Caco-2 (cell line): ENCODE measurements at regions not wholly inside any gene's neighbourhood (a gene's known extent, or its start where the extent isn't known, plus 50 kb on each side); places are given as distances from the start of the nearest gene placed in this dataset.

Source experiments
- BruUV-seq: library from RNA; stranded (reverse); fragments of 400-500 nt; replicated peaks from 2 replicates; lab custom pipeline; 2021; lab: Mats Ljungman, UMichigan
- CTCF ChIA-PET: fragments of 300-600 bp; sonication (Branson Sonifier 250); formaldehyde crosslinking; loops from one replicate; lab custom pipeline; 2022; ENCODE audit warnings: antibody characterized with exemption; lab: Charles Lee
- POLR2A ChIA-PET: fragments of 300-600 bp; sonication (Branson Sonifier 250); formaldehyde crosslinking; loops from one replicate; lab custom pipeline; 2022; ENCODE audit warnings: antibody characterized with exemption; lab: Charles Lee
- DNase-seq, 2 experiments: peaks; one replicate each; pipeline versions ENCODE4 v3.0.0 to v3.0.0-alpha.2; 2020 to 2022
- H3K27me3 ChIP-seq: replicated peaks from 2 replicates; pipeline ENCODE4 v1.6.0; 2011; ENCODE audit warnings: low read length; ENCODE audit not compliant: control insufficient read depth, insufficient read depth
- H3K36me3 ChIP-seq: 2 replicates; pipeline ENCODE4 v1.5.1; 2011; ENCODE audit warnings: low read length; ENCODE audit not compliant: control insufficient read depth, insufficient read depth
- H3K4me1 ChIP-seq: fragments of 250-450 bp; sonication (Bioruptor Pico); 2 replicates; pipeline ENCODE4 v1.5.1; 2020; ENCODE audit warnings: mild to moderate bottlenecking
- H3K4me3 ChIP-seq: 2 replicates; pipeline ENCODE4 v1.5.1; 2011; ENCODE audit warnings: low read depth, mild to moderate bottlenecking, control low read depth, low read length
- H3K9me3 ChIP-seq: fragments of 250-450 bp; sonication (Bioruptor Pico); 2 replicates; pipeline ENCODE4 v1.5.1; 2020; ENCODE audit warnings: mild to moderate bottlenecking, moderate library complexity
- H3K27ac Mint-ChIP-seq: one replicate; pipeline ENCODE4 v1.8.0; 2022; ENCODE audit warnings: mixed read lengths; ENCODE audit not compliant: unreplicated experiment
- H3K27me3 Mint-ChIP-seq: one replicate; pipeline ENCODE4 v1.8.0; 2022; ENCODE audit warnings: mixed read lengths; ENCODE audit not compliant: insufficient read depth, unreplicated experiment
- H3K36me3 Mint-ChIP-seq: one replicate; pipeline ENCODE4 v1.8.0; 2022; ENCODE audit warnings: mild to moderate bottlenecking, mixed read lengths; ENCODE audit not compliant: insufficient read depth, unreplicated experiment
- H3K4me1 Mint-ChIP-seq: one replicate; pipeline ENCODE4 v1.8.0; 2022; ENCODE audit warnings: low read depth, mixed read lengths; ENCODE audit not compliant: unreplicated experiment
- H3K4me3 Mint-ChIP-seq: one replicate; pipeline ENCODE4 v1.8.0; 2022; ENCODE audit warnings: mild to moderate bottlenecking, moderate library complexity, mixed read lengths; ENCODE audit not compliant: unreplicated experiment
- H3K9me3 Mint-ChIP-seq: one replicate; pipeline ENCODE4 v1.8.0; 2022; ENCODE audit warnings: mixed read lengths; ENCODE audit not compliant: unreplicated experiment
- CTCF ChIP-seq, 2 experiments: fragments of 200-600 bp in 1 of 2; IDR thresholded peaks; 1 replicate in 1 of 2; 2 replicates in 1 of 2; pipeline versions ENCODE4 v1.5.1 to v1.8.0; 2011 to 2022; ENCODE audit warnings: antibody characterized with exemption in 1 of 2, control low read depth in 1 of 2, inconsistent platforms in 1 of 2, low read depth in 1 of 2, low read length in 1 of 2, mild to moderate bottlenecking in 1 of 2, moderate library complexity in 1 of 2; ENCODE audit not compliant: insufficient read depth in 1 of 2, severe bottlenecking in 1 of 2, unreplicated experiment in 1 of 2
- intact Hi-C: fragments of 100-400 bp; cut with micrococcal nuclease; formaldehyde crosslinking; loops from one replicate; pipeline ENCODE4 v1.10.0; 2022; ENCODE audit not compliant: unreplicated experiment

- TF ChIP-seq CTCF (IDR thresholded peaks at IDR 0.05; ENCODE audit: insufficient read depth in 1 of 2, low read depth in 1 of 2, low read length in 1 of 2, severe bottlenecking in 1 of 2, unreplicated experiment in 1 of 2), result no peak
- Mint-ChIP-seq H3K27ac (no peak overlapping the region), H3K9me3 (no peaks in the 10 kb centered on the region)
These were observed 543.0 kb downstream of the SPRY1 start for GRCh38 chr4:123939621-123940020.

GRCh38 chr4:123940604-123941003 is 544.0 kb downstream of the SPRY1 start:
- intact Hi-C loops, result no loop called here
- no peaks in the 10 kb centered on the region for H3K9me3 ChIP-seq
- Mint-ChIP-seq H3K36me3 (no peaks in the 10 kb centered on the region), H3K4me3 (no peak overlapping the region), H3K27me3 (peaks cover 2% of the 10 kb centered on the region), H3K9me3 (no peaks in the 10 kb centered on the region), H3K4me1 (no peaks in the 10 kb centered on the region), H3K27ac (no peak overlapping the region)
- no peak overlapping the region for H3K4me3 ChIP-seq
- ChIA-PET CTCF (no interaction called here), POLR2A (no interaction called here)
- no peaks in the 10 kb centered on the region for H3K27me3 ChIP-seq
- no peak for DNase-seq
- no peak for TF ChIP-seq CTCF (IDR thresholded peaks at IDR 0.05; ENCODE audit: insufficient read depth in 1 of 2, low read depth in 1 of 2, low read length in 1 of 2, severe bottlenecking in 1 of 2, unreplicated experiment in 1 of 2)
- H3K36me3 ChIP-seq, result no peaks in the 10 kb centered on the region
- BruUV-seq, result no TSS peak
- H3K4me1 ChIP-seq, result no peaks in the 10 kb centered on the region

More at GRCh38 chr4:123939621-123940020, 543.0 kb downstream of the SPRY1 start:
- Mint-ChIP-seq H3K27me3 (peaks cover 5% of the 10 kb centered on the region), H3K4me3 (no peak overlapping the region), H3K36me3 (no peaks in the 10 kb centered on the region), H3K4me1 (no peaks in the 10 kb centered on the region)
- DNase-seq, result no peak
- H3K36me3 ChIP-seq, result no peaks in the 10 kb centered on the region
- intact Hi-C loops, result no loop called here
- BruUV-seq, result no TSS peak
- no peaks in the 10 kb centered on the region for H3K9me3 ChIP-seq
- H3K27me3 ChIP-seq, result no peaks in the 10 kb centered on the region
- ChIA-PET CTCF (no interaction called here), POLR2A (no interaction called here)
- no peak overlapping the region for H3K4me3 ChIP-seq
- H3K4me1 ChIP-seq, result no peaks in the 10 kb centered on the region

GRCh38 chr4:123941306-123941705 is 544.7 kb downstream of the SPRY1 start:
- Mint-ChIP-seq H3K4me3 (no peak overlapping the region), H3K9me3 (no peaks in the 10 kb centered on the region), H3K36me3 (no peaks in the 10 kb centered on the region), H3K27ac (no peak overlapping the region), H3K27me3 (peaks cover 2% of the 10 kb centered on the region), H3K4me1 (no peaks in the 10 kb centered on the region)
- POLR2A ChIA-PET, result no interaction called here
- CTCF ChIA-PET, result no interaction called here
- Histone ChIP-seq H3K4me3 (no peak overlapping the region), H3K27me3 (no peaks in the 10 kb centered on the region), H3K9me3 (no peaks in the 10 kb centered on the region), H3K36me3 (no peaks in the 10 kb centered on the region), H3K4me1 (no peaks in the 10 kb centered on the region)
- no peak for TF ChIP-seq CTCF (IDR thresholded peaks at IDR 0.05; ENCODE audit: insufficient read depth in 1 of 2, low read depth in 1 of 2, low read length in 1 of 2, severe bottlenecking in 1 of 2, unreplicated experiment in 1 of 2)
- intact Hi-C loops, result no loop called here
- DNase-seq, result no peak
- BruUV-seq, result no TSS peak
